CD4-positive, CD25-positive, alpha-beta regulatory T cell (primary cell): ENCODE measurements at regions not wholly inside any gene's neighbourhood (a gene's known extent, or its start where the extent isn't known, plus 50 kb on each side); places are given as distances from the start of the nearest gene placed in this dataset.
A peak's percentile ranks its signal among the peaks of the same experiment; 100 is the strongest.

ENCODE experiments used
- ATAC-seq, 2 donors: fragments of 150-1000 bp; cut with Tn5 transposase; one replicate each; pipeline ENCODE4 v1.10.0; 2021; ENCODE audit warnings: low read depth in 2 of 2, moderate number of reproducible peaks in 2 of 2, moderate library complexity in 1 of 2
- DNase-seq, 3 donors: peaks; one replicate each; pipeline versions ENCODE4 v3.0.0 to v3.0.0-alpha.2; 2012 to 2022; ENCODE audit warnings: mixed read lengths in 1 of 3
- H3K27ac ChIP-seq: one replicate; pipeline ENCODE4 v1.7.0; 2013; ENCODE audit warnings: mild to moderate bottlenecking, low read length; ENCODE audit not compliant: insufficient read depth, poor library complexity, severe bottlenecking
- H3K27me3 ChIP-seq: one replicate; pipeline ENCODE4 v1.7.0; 2013; ENCODE audit warnings: low read length; ENCODE audit not compliant: control insufficient read depth, insufficient read depth
- H3K36me3 ChIP-seq: one replicate; pipeline ENCODE4 v1.7.0; 2013; ENCODE audit warnings: mild to moderate bottlenecking, low read length, moderate library complexity; ENCODE audit not compliant: control insufficient read depth, insufficient read depth
- H3K4me1 ChIP-seq: 2 replicates; pipeline ENCODE4 v1.7.0; 2013; ENCODE audit warnings: mild to moderate bottlenecking, low read length; ENCODE audit not compliant: insufficient read depth, control insufficient read depth, poor library complexity, severe bottlenecking
- H3K4me3 ChIP-seq: one replicate; pipeline ENCODE4 v1.7.0; 2013; ENCODE audit warnings: low read depth, mild to moderate bottlenecking, low read length, moderate library complexity
- H3K9me3 ChIP-seq, 2 experiments: 1 replicate in 1 of 2; 2 replicates in 1 of 2; pipeline ENCODE4 v1.7.0; 2013; ENCODE audit warnings: low read length in 2 of 2, mild to moderate bottlenecking in 1 of 2, moderate library complexity in 1 of 2; ENCODE audit not compliant: control insufficient read depth in 2 of 2
- H3K27ac Mint-ChIP-seq, 3 donors: one replicate each; pipeline ENCODE4 v1.8.0; 2020 to 2022; ENCODE audit warnings: mild to moderate bottlenecking in 3 of 3, mixed read lengths in 3 of 3, moderate library complexity in 2 of 3
- H3K27me3 Mint-ChIP-seq: one replicate; pipeline ENCODE4 v1.8.0; 2022; ENCODE audit warnings: mild to moderate bottlenecking, mixed read lengths
- H3K36me3 Mint-ChIP-seq: one replicate; pipeline ENCODE4 v1.8.0; 2020; ENCODE audit warnings: mixed read lengths
- H3K4me1 Mint-ChIP-seq, 4 donors: one replicate each; pipeline ENCODE4 v1.8.0; 2020 to 2022; ENCODE audit warnings: mixed read lengths in 4 of 4, mild to moderate bottlenecking in 1 of 4
- H3K4me3 Mint-ChIP-seq, 4 donors: one replicate each; pipeline ENCODE4 v1.8.0; 2020 to 2022; ENCODE audit warnings: mild to moderate bottlenecking in 4 of 4, mixed read lengths in 4 of 4, moderate library complexity in 3 of 4
- H3K9me3 Mint-ChIP-seq, 7 donors: one replicate each; pipeline ENCODE4 v1.8.0; 2020 to 2022; ENCODE audit warnings: mixed read lengths in 7 of 7, mild to moderate bottlenecking in 3 of 7, moderate library complexity in 2 of 7

GRCh38 chr15:55126111-55126510, 70.6 kb downstream of the RSL24D1 start:
- no peak overlapping the region for H3K27ac Mint-ChIP-seq
- ATAC-seq: no peak

DNA sequence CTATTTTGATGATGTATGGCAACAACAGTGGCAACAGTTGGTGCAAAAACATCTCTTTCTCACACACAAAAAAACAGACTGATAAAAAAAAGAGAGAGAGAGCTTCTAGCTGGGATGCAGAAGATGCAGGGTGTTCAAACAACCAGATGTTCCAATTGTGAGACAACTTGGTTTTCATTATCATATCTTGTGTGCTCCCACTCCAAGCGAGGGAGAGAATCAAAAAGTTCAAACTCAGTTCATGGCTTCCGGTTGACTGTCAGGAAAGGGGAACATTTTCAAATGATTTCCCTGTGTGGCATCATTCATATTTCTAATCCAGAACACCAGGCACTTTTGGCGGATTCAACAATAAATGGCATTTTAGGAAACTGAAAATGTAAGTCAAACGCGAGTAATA, 72.1 kb downstream of the RSL24D1 start:
- Mint-ChIP-seq H3K4me3 (no peak overlapping the region), H3K36me3 (no peaks in the 10 kb centered on the region), H3K27me3 (peaks cover 7% of the 10 kb centered on the region), H3K4me1 (no peaks in the 10 kb centered on the region), H3K27ac (no peak overlapping the region), H3K9me3 (peaks cover 0 to 3% (median 0%) of the 10 kb centered on the region in 7 donors)
- no peaks in the 10 kb centered on the region for H3K27me3 ChIP-seq
- H3K4me3 ChIP-seq: no peak overlapping the region
- ATAC-seq (no peak), DNase-seq (no peak)
- H3K36me3 ChIP-seq: no peaks in the 10 kb centered on the region
- no peaks in the 10 kb centered on the region for H3K9me3 ChIP-seq
- H3K27ac ChIP-seq: no peak overlapping the region
- no peaks in the 10 kb centered on the region for H3K4me1 ChIP-seq

More at GRCh38 chr15:55126111-55126510, 70.6 kb downstream of the RSL24D1 start:
- Mint-ChIP-seq H3K9me3 (peaks cover 0 to 3% (median 0%) of the 10 kb centered on the region in 7 donors), H3K27me3 (peaks cover 7% of the 10 kb centered on the region), H3K36me3 (no peaks in the 10 kb centered on the region), H3K4me1 (no peaks in the 10 kb centered on the region), H3K4me3 (no peak overlapping the region)
- H3K4me3 ChIP-seq: no peak overlapping the region
- no peaks in the 10 kb centered on the region for H3K4me1 ChIP-seq
- no peaks in the 10 kb centered on the region for H3K27me3 ChIP-seq
- no peaks in the 10 kb centered on the region for H3K36me3 ChIP-seq
- no peak for DNase-seq
- H3K9me3 ChIP-seq: no peaks in the 10 kb centered on the region
- no peak overlapping the region for H3K27ac ChIP-seq

- Mint-ChIP-seq H3K4me3 (no peak overlapping the region), H3K36me3 (no peaks in the 10 kb centered on the region), H3K4me1 (no peaks in the 10 kb centered on the region), H3K27ac (no peak overlapping the region), H3K27me3 (peaks cover 9% of the 10 kb centered on the region), H3K9me3 (peaks cover 0 to under 1% (median 0%) of the 10 kb centered on the region in 7 donors)
- Histone ChIP-seq H3K36me3 (no peaks in the 10 kb centered on the region), H3K4me3 (no peak overlapping the region), H3K4me1 (no peaks in the 10 kb centered on the region), H3K9me3 (no peaks in the 10 kb centered on the region), H3K27me3 (no peaks in the 10 kb centered on the region), H3K27ac (no peak overlapping the region)
- ATAC-seq (no peak), DNase-seq (no peak)
These were observed 78.3 kb downstream of the RSL24D1 start for GRCh38 chr15:55118344-55118870.

DNA sequence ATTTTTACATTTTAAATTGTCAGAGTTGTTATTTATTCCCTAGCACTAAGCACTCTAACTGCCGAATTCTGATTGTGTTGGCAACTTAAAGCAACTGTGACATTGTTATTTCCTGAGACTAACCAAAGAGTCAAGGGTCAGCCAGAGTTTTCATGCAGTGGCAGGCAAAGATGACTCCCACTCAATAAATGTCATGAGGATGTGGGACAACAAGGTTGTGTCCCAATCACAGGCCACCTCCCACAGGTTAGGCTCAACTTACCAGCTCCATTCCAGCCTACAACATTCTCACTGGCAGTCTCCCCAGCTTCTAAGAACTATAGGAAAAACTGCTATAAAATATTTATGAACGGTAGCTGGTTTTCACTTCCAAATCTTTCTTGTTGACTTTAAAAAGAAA, 80.1 kb downstream of the RSL24D1 start:
- no peaks in the 10 kb centered on the region for H3K4me1 ChIP-seq
- DNase-seq (no peak), ATAC-seq (no peak)
- H3K36me3 ChIP-seq: no peaks in the 10 kb centered on the region
- no peaks in the 10 kb centered on the region for H3K27me3 ChIP-seq
- Mint-ChIP-seq H3K27me3 (peaks cover 6% of the 10 kb centered on the region), H3K36me3 (no peaks in the 10 kb centered on the region), H3K4me3 (no peak overlapping the region), H3K9me3 (no peaks in the 10 kb centered on the region), H3K4me1 (no peaks in the 10 kb centered on the region), H3K27ac (no peak overlapping the region)
- H3K4me3 ChIP-seq: no peak overlapping the region
- H3K27ac ChIP-seq: no peak overlapping the region
- no peaks in the 10 kb centered on the region for H3K9me3 ChIP-seq

GRCh38 chr15:55113736-55114135, 83.0 kb downstream of the RSL24D1 start:
- Mint-ChIP-seq H3K4me1 (no peaks in the 10 kb centered on the region), H3K4me3 (no peak overlapping the region), H3K27ac (no peak overlapping the region), H3K36me3 (no peaks in the 10 kb centered on the region), H3K9me3 (no peaks in the 10 kb centered on the region), H3K27me3 (peaks cover 6% of the 10 kb centered on the region)
- Histone ChIP-seq H3K9me3 (no peaks in the 10 kb centered on the region), H3K27ac (no peak overlapping the region), H3K4me1 (no peaks in the 10 kb centered on the region), H3K4me3 (no peak overlapping the region), H3K36me3 (no peaks in the 10 kb centered on the region), H3K27me3 (peaks cover 3% of the 10 kb centered on the region)
- DNase-seq (no peak), ATAC-seq (no peak)

DNA sequence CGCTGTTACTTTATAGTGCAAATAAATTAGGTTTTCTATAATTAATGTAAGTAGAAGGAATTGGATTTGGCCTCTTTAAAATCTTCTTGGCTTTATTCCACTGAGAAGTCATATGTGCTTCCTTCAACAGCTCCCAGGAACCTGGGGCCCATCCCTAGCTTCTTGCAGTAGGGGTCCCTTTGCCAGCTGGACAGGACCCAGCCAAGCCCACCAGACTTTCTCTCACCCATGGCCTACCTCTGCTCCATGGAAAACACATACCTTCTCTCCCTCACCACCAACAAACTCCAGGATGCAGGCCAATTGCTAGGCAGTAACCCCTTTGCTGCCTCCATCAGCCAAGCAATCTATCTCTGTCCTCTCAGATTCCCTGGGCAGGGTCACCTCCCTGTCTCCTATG, 84.0 kb downstream of the RSL24D1 start:
- no peak overlapping the region for H3K27ac Mint-ChIP-seq
- H3K36me3 ChIP-seq: no peaks in the 10 kb centered on the region
- DNase-seq (no peak), ATAC-seq (no peak)
- H3K4me1 Mint-ChIP-seq: no peaks in the 10 kb centered on the region
- no peak overlapping the region for H3K27ac ChIP-seq
- peaks cover 6% of the 10 kb centered on the region for H3K27me3 Mint-ChIP-seq
- H3K4me1 ChIP-seq: no peaks in the 10 kb centered on the region
- no peak overlapping the region for H3K4me3 ChIP-seq
- H3K9me3 ChIP-seq: no peaks in the 10 kb centered on the region
- H3K36me3 Mint-ChIP-seq: no peaks in the 10 kb centered on the region
- no peak overlapping the region for H3K4me3 Mint-ChIP-seq
- no peaks in the 10 kb centered on the region for H3K9me3 Mint-ChIP-seq
- peaks cover 3% of the 10 kb centered on the region for H3K27me3 ChIP-seq

DNA sequence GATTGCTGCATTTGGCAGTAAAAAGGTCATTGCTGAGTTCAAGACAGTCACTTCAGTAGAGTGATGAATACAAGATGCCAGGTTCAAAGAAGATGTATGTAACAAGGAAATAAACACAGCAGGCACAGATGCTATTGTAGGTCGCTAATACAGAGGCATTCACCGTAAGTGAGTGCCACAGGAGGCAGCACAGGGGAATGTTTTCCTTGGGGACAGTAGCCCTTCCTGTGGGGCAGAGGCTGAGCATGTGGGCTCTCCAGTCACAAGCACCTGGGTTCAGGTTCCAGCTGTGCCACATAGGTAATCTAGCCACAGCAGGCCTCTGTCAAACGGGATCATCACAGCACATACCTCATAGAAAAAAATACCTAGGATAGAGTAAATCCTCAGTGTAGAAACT, 86.3 kb downstream of the RSL24D1 start:
- H3K27me3 Mint-ChIP-seq: peaks cover 7% of the 10 kb centered on the region
- no peak overlapping the region for H3K4me3 Mint-ChIP-seq
- peaks cover 0 to 6% (median 0%) of the 10 kb centered on the region in 7 donors for H3K9me3 Mint-ChIP-seq
- no peaks in the 10 kb centered on the region for H3K36me3 ChIP-seq
- H3K4me3 ChIP-seq: no peak overlapping the region
- peaks cover 3% of the 10 kb centered on the region for H3K27me3 ChIP-seq
- H3K27ac ChIP-seq: no peak overlapping the region
- H3K9me3 ChIP-seq: no peaks in the 10 kb centered on the region
- H3K27ac Mint-ChIP-seq: no peak overlapping the region
- ATAC-seq (no peak), DNase-seq (no peak)
- no peaks in the 10 kb centered on the region for H3K4me1 ChIP-seq
- H3K36me3 Mint-ChIP-seq: no peaks in the 10 kb centered on the region
- no peaks in the 10 kb centered on the region for H3K4me1 Mint-ChIP-seq

GRCh38 chr15:55108858-55109518, 87.8 kb downstream of the RSL24D1 start:
- no peaks in the 10 kb centered on the region for H3K36me3 Mint-ChIP-seq
- DNase-seq (peak in 2 of 3 donors; percentile 23 to 61), ATAC-seq (no peak)
- no peaks in the 10 kb centered on the region for H3K36me3 ChIP-seq
- no peaks in the 10 kb centered on the region for H3K4me1 ChIP-seq
- peaks cover 0 to 6% (median 0%) of the 10 kb centered on the region in 7 donors for H3K9me3 Mint-ChIP-seq
- H3K27me3 ChIP-seq: peaks cover 3% of the 10 kb centered on the region
- H3K27me3 Mint-ChIP-seq: peaks cover 8% of the 10 kb centered on the region
- no peak overlapping the region for H3K4me3 ChIP-seq
- no peaks in the 10 kb centered on the region for H3K4me1 Mint-ChIP-seq
- no peak overlapping the region for H3K27ac Mint-ChIP-seq
- H3K9me3 ChIP-seq: no peaks in the 10 kb centered on the region
- no peak overlapping the region for H3K27ac ChIP-seq
- H3K4me3 Mint-ChIP-seq: no peak overlapping the region
